NCI-H774 (cell line): ENCODE measurements at regions not wholly inside any gene's neighbourhood (a gene's known extent, or its start where the extent isn't known, plus 50 kb on each side); places are given as distances from the start of the nearest gene placed in this dataset.
A peak's percentile ranks its signal among the peaks of the same experiment; 100 is the strongest.

Experiments
- DNase-seq: peaks from one replicate; lab custom pipeline; 2025; lab: John Stamatoyannopoulos, UW

- DNase-seq: peak; percentile 44
These were observed 789.0 kb downstream of the TECRL start for GRCh38 chr4:63620271-63620670.

- no peak for DNase-seq
These were observed 789.5 kb downstream of the TECRL start for GRCh38 chr4:63619771-63620170.

- DNase-seq: no peak
These were observed 790.1 kb downstream of the TECRL start for GRCh38 chr4:63618883-63619718.

- no peak for DNase-seq
These were observed 801.9 kb downstream of the TECRL start for GRCh38 chr4:63607169-63607872.

- no peak for DNase-seq
These were observed 819.5 kb downstream of the TECRL start for GRCh38 chr4:63589796-63590195.

GRCh38 chr4:63583561-63583960, 825.7 kb downstream of the TECRL start:
- no peak for DNase-seq

GRCh38 chr4:63583007-63583406, 826.2 kb downstream of the TECRL start:
- no peak for DNase-seq

GRCh38 chr4:63580796-63581475, 828.3 kb downstream of the TECRL start:
- no peak for DNase-seq

GRCh38 chr4:63578383-63578782, 830.9 kb downstream of the TECRL start:
- no peak for DNase-seq

GRCh38 chr4:63566658-63567057, 842.6 kb downstream of the TECRL start:
- DNase-seq: no peak

- no peak for DNase-seq
These were observed 845.8 kb downstream of the TECRL start for GRCh38 chr4:63563288-63564014.

GRCh38 chr4:63558709-63559108, 850.5 kb downstream of the TECRL start:
- no peak for DNase-seq

GRCh38 chr4:63556332-63556731, 852.9 kb downstream of the TECRL start:
- no peak for DNase-seq

GRCh38 chr4:63553123-63553522, 856.1 kb downstream of the TECRL start:
- no peak for DNase-seq

GRCh38 chr4:63541828-63542227, 867.4 kb downstream of the TECRL start:
- no peak for DNase-seq

- no peak for DNase-seq
These were observed 879.5 kb downstream of the TECRL start for GRCh38 chr4:63529581-63530337.

- DNase-seq: no peak
These were observed 880.8 kb downstream of the TECRL start for GRCh38 chr4:63528256-63528991.

- no peak for DNase-seq
These were observed 883.0 kb downstream of the TECRL start for GRCh38 chr4:63526251-63526650.

- DNase-seq: no peak
These were observed 884.5 kb downstream of the TECRL start for GRCh38 chr4:63524764-63525163.

- no peak for DNase-seq
These were observed 903.4 kb downstream of the TECRL start for GRCh38 chr4:63505714-63506460.
